Left hindlimb (tissue), 1 donor: ENCODE measurements at regions not wholly inside any gene's neighbourhood (a gene's known extent, or its start where the extent isn't known, plus 50 kb on each side); places are given as distances from the start of the nearest gene placed in this dataset.
"Not testable (repeated sequence)": the region's sequence is repeated elsewhere in the genome, so short reads cannot be mapped to it uniquely, and the experiment has no call there.

Source experiments
- DNase-seq: peaks from one replicate; pipeline ENCODE4 v3.0.0-alpha.2; 2018

GRCh38 chr15:75792236-75792635 is 51.0 kb upstream of the UBE2Q2 start:
- not testable (repeated sequence) for DNase-seq

- DNase-seq = no peak
Observed at GRCh38 chr15:75791337-75791713, 51.9 kb upstream of the UBE2Q2 start.

DNA sequence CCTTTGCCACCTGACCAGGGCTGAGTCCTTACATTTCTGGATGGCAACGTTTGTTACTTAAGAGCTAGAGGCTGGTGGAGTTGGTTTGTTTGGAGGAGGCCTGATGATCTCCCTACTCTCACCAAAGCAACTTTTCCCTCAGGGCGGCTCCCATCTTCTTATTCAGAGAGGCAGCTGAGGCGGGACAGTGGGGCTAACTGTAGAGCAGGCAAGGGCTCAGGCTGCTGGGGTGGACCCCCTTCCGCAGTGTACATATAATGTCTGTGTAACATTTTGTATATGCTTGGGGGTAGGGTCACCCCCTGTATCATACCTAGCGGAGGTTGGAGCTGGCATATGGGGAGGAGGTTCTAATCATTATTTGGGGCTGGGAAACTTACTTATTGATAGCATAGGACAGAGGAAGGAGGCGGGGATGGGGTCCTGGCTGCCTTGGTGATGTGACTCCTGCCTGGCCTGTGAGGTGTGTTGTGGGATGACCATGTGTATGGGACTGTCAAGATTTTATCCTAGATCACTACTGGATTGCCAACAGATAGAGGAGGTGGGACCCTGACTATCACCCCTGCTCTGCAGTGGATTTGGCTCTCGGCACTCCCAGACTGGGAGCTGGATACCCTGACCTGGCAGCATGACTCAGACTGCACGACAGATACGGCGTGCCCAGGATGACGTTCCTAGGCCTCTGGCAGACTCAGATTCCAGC is 52.5 kb upstream of the UBE2Q2 start:
- no peak for DNase-seq

DNA sequence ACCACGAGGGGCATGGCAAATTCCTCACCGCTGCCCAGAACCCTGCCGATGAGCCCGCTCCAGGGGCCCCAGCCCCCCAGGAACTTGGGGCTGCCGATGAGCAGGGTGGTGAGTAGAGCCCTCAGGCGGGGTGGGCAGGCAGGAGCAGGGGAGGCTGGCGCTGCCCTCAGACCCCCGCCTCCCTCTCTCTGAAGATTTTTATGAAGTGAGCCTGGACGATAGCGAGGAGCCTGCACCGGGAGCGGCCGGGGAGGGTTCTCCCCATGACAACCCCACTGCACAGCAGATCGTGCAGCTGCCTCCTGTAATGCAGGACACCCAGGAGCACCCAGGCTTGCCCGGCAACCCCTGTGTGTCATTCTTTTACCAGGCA is 56.7 kb upstream of the UBE2Q2 start:
- DNase-seq = no peak

DNA sequence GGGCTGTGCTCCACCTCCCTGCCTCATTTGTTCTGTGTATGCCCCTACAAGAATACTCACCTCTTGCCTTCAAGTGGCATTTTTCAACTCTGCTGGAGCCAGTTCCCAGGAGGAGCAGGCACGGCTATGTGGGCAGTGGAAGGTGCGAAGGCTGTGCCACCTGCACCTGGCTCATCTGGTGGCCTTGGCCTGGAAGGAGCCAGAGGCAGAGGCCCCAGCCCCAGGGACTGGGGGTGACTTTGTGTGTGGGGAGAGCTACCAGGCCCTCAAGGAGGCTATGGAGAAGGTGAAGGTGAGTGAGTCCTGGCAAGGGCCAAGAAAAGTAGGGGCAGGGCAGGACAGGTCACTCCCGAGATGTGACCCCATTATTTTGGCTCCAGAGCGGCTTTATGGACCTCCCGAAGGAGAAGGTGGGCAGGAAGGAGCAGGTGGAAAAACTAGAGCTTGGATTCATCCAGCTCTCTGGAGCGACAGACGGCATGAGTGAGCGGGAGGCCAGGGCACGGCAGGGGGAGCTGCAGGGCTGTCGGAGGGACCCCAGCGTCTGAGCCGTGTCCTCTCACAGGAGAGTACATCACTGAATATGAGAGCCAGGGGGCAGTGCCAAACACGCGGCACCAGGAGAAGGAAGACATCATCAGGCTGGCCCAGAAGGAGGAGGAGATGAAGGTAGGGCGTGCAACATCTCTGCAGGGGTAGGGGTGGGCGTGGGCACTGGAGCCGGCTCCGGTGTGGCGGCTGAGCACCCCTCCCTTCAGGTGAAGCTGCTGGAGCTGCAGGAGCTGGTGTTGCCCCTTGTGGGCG is 57.3 kb upstream of the UBE2Q2 start:
- DNase-seq = peak; percentile 57

- DNase-seq = not testable (repeated sequence)
Observed at GRCh38 chr15:75784511-75785480, 58.5 kb upstream of the UBE2Q2 start.

- not testable (repeated sequence) for DNase-seq
Observed at GRCh38 chr15:75783566-75783965, 59.7 kb upstream of the UBE2Q2 start.

GRCh38 chr15:75782926-75783325 is 60.3 kb upstream of the UBE2Q2 start:
- no peak for DNase-seq

GRCh38 chr15:75780995-75781394 is 62.3 kb upstream of the UBE2Q2 start:
- DNase-seq = not testable (repeated sequence)

DNA sequence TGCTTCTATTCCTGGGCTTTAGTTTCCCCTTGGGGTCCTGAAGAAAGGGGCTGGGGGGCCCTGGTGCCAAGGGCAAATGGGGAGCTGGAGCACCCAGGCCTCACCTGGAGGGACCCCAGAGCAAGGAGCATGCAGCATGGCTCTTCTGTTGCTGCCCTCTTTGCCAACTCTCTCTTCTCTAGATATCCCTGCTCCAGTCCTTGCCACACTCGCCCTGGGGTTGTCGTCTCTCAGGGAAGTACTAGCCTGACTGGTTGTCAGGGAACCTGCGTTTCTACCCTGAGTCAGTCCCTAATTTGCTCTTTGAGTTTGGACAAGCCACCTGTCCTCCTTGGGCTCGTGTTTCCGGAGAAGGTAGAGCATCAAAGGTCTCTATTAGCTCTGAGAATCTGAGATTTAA is 63.7 kb upstream of the UBE2Q2 start:
- DNase-seq = no peak

- not testable (repeated sequence) for DNase-seq
Observed at GRCh38 chr15:75776871-75777610, 64.4 kb upstream of the CSPG4 start.

GRCh38 chr15:75776065-75776423 is 63.4 kb upstream of the CSPG4 start:
- no peak for DNase-seq

DNA sequence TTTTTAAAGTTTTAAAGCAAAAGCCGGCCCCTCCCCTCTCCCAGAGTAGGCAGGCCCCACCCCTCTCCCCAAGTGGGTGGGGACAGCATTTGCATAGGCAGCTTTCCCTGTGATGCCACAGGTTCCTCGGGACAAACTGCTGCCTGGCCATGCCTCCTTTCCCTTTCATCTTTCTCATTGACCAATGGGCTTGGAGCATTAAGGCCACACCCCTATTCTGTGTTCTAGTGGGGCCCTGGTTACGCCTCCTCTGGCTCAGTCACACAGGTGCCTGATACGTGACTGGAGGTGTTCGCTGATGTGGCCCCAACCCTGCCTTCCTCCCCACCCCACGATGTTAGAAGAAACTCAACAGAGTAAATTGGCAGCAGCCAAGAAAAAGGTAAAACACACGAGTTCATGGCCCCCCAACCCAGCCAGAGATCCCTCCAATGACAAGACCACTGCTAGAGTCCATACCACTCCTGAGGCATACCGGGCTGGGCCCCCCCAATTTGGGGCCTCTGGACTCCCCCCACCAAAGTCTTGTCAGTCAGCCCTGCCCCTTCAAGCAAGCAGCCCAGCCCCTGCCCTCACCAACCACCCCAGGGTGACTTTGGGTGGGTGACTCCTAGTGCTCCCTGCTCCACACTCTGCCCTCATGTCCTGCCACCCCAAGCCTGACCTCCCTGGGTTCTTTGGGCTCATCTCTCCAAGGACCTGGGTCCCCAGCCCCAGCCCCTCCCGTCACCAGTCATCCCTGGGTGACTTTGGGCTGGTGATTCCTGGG is 62.8 kb upstream of the CSPG4 start:
- DNase-seq = no peak

DNA sequence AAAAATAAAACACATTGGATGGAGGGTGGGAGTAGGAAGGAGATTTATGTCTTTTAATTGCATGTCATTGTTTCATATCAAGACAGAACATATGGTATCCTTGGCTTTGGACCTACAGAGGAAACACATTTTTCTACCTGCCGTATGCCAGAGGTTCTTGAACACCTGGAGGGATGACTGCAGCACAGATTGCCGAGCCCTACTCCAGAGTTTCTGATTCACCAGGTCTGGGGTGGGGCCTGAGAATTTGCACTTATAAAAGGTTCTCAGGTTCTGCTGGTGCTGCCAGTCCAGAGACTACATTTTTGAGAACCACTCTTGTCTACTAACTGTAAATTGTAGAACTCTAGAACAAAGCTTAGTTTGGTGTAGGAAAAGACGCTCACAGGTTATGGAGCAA is 61.3 kb upstream of the CSPG4 start:
- not testable (repeated sequence) for DNase-seq

DNA sequence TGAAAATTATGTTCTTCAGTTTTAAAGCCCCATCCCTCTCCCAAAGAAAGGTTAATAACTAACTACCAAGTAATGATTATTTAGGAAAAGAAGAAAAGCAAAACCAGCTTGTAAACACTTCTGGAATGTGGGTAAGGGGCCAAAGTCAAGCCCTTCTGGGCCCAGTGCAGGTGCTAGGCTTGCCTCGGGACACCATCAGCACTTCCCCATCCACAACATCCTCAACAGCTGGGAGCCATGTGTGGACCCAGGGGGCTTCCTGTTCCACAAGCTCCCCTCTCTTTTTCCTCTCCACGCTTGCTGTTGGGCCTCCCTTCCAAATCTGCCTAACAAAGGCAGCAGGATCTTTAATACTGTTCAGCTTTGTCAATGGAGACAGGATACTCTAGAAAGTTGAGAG is 58.4 kb upstream of the CSPG4 start:
- not testable (repeated sequence) for DNase-seq

GRCh38 chr15:75770131-75770530 is 57.5 kb upstream of the CSPG4 start:
- no peak for DNase-seq

- DNase-seq = not testable (repeated sequence)
Observed at GRCh38 chr15:75768526-75768925, 55.9 kb upstream of the CSPG4 start.

- not testable (repeated sequence) for DNase-seq
Observed at GRCh38 chr15:75765551-75766305, 53.1 kb upstream of the CSPG4 start.

DNA sequence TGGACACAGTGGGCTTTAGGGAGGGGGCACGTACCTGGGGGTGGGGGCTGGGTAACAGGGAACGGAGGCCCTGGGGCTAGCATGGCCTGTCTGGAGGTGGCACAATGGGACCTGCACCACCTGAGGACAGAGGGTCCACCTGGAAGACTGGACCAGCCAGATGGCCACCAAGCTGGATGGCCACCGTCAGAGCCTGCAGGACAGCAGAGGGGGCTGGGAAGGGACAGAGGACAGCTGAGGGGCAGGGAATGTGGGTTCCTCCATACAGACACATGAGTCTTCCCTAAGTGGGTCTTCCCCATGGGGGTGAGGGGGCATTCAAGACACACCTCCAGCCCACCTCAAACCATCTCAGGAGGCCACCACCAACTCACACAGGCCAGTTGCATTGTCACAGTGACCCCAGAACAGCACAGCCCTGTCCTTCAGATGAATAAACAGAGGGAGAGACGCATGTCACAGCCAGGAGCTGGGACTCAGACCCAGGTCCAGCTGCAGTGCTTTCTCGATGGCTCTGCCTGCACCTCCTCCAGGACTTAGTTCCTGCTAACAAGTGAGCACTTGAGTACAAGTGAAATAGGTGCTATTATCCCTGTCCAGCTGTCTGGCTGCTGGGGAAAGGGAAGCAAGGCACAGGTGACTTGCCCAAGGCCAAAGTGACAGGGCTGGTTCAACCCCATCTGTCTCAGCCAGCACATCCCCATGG is 52.4 kb upstream of the CSPG4 start:
- not testable (repeated sequence) for DNase-seq
